Neural crest cell (in vitro differentiated cells): ENCODE measurements at regions not wholly inside any gene's neighbourhood (a gene's known extent, or its start where the extent isn't known, plus 50 kb on each side); places are given as distances from the start of the nearest gene placed in this dataset.
"Not testable (repeated sequence)": the region's sequence is repeated elsewhere in the genome, so short reads cannot be mapped to it uniquely, and the experiment has no call there.

Experiments used
- DNase-seq: peaks from one replicate; pipeline ENCODE4 v3.0.0; 2021; ENCODE audit warnings: low read depth, mixed read lengths, low spot score
- H3K27ac Mint-ChIP-seq: one replicate; pipeline ENCODE4 v1.8.0; 2021; ENCODE audit warnings: mild to moderate bottlenecking, mixed read lengths; ENCODE audit not compliant: unreplicated experiment
- H3K27me3 Mint-ChIP-seq: 2 replicates; pipeline ENCODE4 v1.8.0; 2021; ENCODE audit warnings: low read depth, mild to moderate bottlenecking, mixed read lengths
- H3K36me3 Mint-ChIP-seq: 2 replicates; pipeline ENCODE4 v1.8.0; 2021; ENCODE audit warnings: low read depth, mild to moderate bottlenecking, mixed read lengths
- H3K4me1 Mint-ChIP-seq: 2 replicates; pipeline ENCODE4 v1.8.0; 2021; ENCODE audit warnings: mixed read lengths
- H3K4me3 Mint-ChIP-seq: one replicate; pipeline ENCODE4 v1.8.0; 2021; ENCODE audit warnings: mild to moderate bottlenecking, mixed read lengths
- H3K9me3 Mint-ChIP-seq: 2 replicates; pipeline ENCODE4 v1.8.0; 2021; ENCODE audit warnings: mixed read lengths
- TF ChIP-seq, protein P1 (sequence below): fragments of 200-600 bp; sonication (generic); conservative IDR thresholded peaks from 2 replicates; pipeline ENCODE4 v1.5.0; 2021; ENCODE audit warnings: antibody characterized with exemption, mild to moderate bottlenecking

DNA sequence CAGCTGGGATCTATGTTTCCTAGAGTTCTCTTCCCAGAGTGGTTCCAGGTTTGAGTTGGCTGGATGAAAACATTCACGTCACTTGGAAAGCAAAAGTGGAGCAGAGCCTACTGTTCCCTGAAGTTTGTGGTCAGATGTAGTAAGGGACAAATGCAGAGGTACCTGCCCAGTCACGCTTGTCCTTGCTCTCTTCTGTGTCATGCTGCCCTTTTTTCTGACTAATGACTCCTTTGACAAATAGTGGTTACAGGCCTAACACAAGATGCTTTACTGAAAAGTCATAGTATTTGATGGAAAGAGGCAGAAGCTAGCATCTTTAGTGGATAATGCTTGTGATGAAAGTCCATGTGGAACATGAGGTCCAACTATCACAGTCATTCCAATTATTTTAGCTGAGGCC lies 881.4 kb upstream of the B3GALT2 start:
- TF ChIP-seq, protein P1, sequence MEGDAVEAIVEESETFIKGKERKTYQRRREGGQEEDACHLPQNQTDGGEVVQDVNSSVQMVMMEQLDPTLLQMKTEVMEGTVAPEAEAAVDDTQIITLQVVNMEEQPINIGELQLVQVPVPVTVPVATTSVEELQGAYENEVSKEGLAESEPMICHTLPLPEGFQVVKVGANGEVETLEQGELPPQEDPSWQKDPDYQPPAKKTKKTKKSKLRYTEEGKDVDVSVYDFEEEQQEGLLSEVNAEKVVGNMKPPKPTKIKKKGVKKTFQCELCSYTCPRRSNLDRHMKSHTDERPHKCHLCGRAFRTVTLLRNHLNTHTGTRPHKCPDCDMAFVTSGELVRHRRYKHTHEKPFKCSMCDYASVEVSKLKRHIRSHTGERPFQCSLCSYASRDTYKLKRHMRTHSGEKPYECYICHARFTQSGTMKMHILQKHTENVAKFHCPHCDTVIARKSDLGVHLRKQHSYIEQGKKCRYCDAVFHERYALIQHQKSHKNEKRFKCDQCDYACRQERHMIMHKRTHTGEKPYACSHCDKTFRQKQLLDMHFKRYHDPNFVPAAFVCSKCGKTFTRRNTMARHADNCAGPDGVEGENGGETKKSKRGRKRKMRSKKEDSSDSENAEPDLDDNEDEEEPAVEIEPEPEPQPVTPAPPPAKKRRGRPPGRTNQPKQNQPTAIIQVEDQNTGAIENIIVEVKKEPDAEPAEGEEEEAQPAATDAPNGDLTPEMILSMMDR: no peak
- H3K9me3 Mint-ChIP-seq: no peaks in the 10 kb centered on the region

DNA sequence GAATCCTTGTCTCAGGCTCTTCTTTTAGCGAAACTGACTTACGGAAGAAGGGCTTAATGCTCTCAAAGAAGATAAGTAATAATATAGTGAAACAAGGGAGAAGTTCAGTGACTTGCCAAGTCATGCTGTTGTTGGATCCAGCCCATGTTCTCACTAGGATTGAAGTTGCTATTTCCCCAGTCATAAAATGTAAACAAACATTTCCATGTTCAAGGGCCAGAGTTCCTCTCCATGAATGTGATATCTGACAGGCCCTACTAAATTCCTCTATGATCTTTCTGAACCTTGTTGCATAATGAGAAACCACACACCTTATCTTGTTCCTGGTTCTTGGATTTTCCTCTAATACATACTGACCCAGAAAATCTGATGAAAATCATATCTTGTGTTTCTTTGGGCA lies 876.5 kb upstream of the B3GALT2 start:
- TF ChIP-seq, protein P1: no peak
- H3K9me3 Mint-ChIP-seq: peaks cover 7% of the 10 kb centered on the region
- no peaks in the 10 kb centered on the region for H3K36me3 Mint-ChIP-seq
- no peaks in the 10 kb centered on the region for H3K4me1 Mint-ChIP-seq
- H3K27me3 Mint-ChIP-seq: no peaks in the 10 kb centered on the region
- no peak overlapping the region for H3K4me3 Mint-ChIP-seq
- no peak for DNase-seq
- no peak overlapping the region for H3K27ac Mint-ChIP-seq

More for the DNA sequence above, 881.4 kb upstream of the B3GALT2 start:
- H3K27ac Mint-ChIP-seq: no peak overlapping the region
- H3K4me1 Mint-ChIP-seq: no peaks in the 10 kb centered on the region
- H3K36me3 Mint-ChIP-seq: no peaks in the 10 kb centered on the region
- H3K4me3 Mint-ChIP-seq: no peak overlapping the region
- no peak for DNase-seq
- H3K27me3 Mint-ChIP-seq: no peaks in the 10 kb centered on the region

DNA sequence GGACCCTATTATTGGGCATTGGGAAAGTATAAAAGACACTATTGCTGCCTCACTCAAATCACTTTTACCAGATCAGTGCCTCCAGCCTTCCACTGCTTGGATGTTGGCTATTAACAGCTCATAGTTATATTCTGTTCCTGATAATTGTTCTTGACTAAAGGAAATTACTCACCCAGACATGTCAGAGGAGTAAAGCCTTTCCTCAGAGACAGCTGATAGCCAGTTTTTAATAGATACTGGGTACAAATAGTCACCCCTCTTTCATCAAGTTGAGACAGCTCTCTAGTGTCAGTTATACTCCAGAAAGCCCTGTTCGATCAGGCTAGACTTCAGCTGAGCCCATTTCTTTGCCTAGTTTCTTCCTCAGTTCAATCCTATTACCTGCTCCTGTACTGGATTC lies 876.1 kb upstream of the B3GALT2 start:
- TF ChIP-seq, protein P1: no peak
- Mint-ChIP-seq H3K4me1 (no peaks in the 10 kb centered on the region), H3K4me3 (no peak overlapping the region), H3K27ac (no peak overlapping the region), H3K36me3 (no peaks in the 10 kb centered on the region), H3K27me3 (no peaks in the 10 kb centered on the region), H3K9me3 (peaks cover 7% of the 10 kb centered on the region)
- no peak for DNase-seq

DNA sequence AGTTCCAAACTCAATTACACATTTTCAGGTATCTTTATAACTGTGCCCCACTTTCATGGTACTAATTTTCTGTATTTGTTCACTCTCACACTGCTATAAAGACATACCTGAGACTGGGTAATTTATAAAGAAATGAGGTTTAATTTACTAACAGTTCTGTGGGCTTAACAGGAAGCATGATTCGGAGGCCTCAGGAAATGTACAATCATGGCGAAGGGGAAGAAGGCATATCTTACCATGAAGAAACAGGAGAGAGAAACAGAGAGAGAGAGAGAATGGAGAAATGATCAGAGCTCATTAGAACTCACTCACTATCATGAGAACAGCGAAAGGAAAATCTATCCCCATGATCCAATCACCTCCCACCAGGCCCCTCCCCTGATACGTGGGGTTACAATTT lies 874.1 kb upstream of the B3GALT2 start:
- Mint-ChIP-seq H3K27me3 (no peaks in the 10 kb centered on the region), H3K9me3 (peaks cover 11% of the 10 kb centered on the region), H3K4me1 (no peaks in the 10 kb centered on the region), H3K36me3 (no peaks in the 10 kb centered on the region), H3K27ac (no peak overlapping the region), H3K4me3 (no peak overlapping the region)
- TF ChIP-seq, protein P1: no peak
- no peak for DNase-seq

DNA sequence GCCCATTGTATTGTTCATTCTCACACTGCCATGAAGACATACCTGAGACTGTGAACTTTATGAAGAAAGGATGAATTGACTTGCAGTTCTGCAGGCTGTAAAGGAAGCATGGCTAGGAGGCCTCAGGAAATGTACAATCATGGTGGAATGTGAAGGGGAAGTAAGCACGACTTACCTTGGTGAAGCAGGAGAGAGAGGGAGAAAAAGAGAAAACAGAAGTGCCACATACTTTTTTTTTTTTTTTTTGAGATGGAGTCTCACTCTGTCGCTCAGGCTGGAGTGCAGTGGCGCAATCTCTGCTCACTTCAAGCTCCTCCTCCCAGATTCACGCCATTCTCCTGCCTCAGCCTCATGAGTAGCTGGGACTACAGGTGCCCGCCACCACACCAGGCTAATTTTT lies 871.9 kb upstream of the B3GALT2 start:
- H3K36me3 Mint-ChIP-seq, H3K4me1 Mint-ChIP-seq, DNase-seq, H3K27ac Mint-ChIP-seq, H3K27me3 Mint-ChIP-seq, H3K4me3 Mint-ChIP-seq: not testable (repeated sequence)
- H3K9me3 Mint-ChIP-seq: peaks cover 11% of the 10 kb centered on the region

DNA sequence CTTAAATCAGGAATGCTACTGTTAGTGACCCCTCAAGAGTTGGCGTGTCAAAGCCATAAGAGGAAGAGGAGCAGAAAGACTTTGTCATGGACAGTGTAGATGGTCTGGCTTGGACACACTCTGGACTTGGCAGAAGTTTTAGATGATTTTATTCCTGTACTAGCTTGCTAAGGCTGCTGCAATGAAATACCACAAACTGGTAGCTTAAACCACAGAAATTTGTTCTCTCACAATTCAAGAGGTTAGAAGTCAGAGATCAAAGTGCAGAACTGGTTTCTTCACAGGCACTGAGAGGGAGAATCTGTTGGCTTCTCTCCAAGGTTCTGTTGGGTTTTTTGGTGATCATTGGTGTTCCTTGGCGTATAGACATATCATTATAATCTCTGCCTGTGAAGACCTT lies 869.8 kb upstream of the B3GALT2 start:
- H3K9me3 Mint-ChIP-seq: peaks cover 11% of the 10 kb centered on the region
- no peak overlapping the region for H3K4me3 Mint-ChIP-seq
- TF ChIP-seq, protein P1: no peak
- H3K4me1 Mint-ChIP-seq: no peaks in the 10 kb centered on the region
- H3K27ac Mint-ChIP-seq: no peak overlapping the region
- no peaks in the 10 kb centered on the region for H3K27me3 Mint-ChIP-seq
- no peaks in the 10 kb centered on the region for H3K36me3 Mint-ChIP-seq
- DNase-seq: no peak
